GM19328 (cell line): ENCODE measurements at regions not wholly inside any gene's neighbourhood (a gene's known extent, or its start where the extent isn't known, plus 50 kb on each side); places are given as distances from the start of the nearest gene placed in this dataset.

Source experiments
- ATAC-seq: cut with Tn5 transposase; IDR thresholded peaks from one replicate; pipeline ENCODE4 v1.9.1; 2021; ENCODE audit warnings: mild to moderate bottlenecking, moderate library complexity; ENCODE audit not compliant: unreplicated experiment

DNA sequence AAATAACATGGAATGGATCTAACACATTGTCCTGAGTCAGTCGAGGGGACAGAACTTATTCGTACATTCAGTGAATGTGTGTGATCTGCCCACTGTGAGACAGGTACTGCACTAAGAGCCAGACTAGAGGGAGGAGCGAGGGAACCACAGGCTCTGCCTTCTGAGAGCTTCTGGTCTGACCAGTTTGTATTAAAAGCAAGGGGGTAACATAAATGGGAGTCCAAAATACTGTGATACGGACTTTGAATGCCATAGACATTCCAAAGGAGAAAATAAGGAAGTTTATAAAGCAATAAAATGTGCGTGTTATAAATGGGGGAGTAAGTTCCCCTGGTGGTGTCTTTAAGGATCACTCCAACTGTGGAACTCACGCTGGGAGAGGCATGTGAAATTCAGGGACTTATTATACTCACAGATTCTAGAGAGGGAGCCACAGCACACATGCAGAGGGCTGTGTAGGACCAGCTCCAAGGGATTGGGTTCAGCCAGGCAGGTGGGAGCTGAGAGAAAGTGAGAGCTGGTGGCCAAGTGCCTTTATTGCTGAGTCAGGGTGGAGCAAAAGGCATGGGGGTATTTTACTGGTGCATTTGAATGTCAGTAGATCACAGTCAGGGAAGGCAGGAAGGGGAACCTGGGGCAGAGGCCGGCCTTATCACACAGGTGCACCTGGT, 186.5 kb upstream of the WWC1 start:
- no peak for ATAC-seq

DNA sequence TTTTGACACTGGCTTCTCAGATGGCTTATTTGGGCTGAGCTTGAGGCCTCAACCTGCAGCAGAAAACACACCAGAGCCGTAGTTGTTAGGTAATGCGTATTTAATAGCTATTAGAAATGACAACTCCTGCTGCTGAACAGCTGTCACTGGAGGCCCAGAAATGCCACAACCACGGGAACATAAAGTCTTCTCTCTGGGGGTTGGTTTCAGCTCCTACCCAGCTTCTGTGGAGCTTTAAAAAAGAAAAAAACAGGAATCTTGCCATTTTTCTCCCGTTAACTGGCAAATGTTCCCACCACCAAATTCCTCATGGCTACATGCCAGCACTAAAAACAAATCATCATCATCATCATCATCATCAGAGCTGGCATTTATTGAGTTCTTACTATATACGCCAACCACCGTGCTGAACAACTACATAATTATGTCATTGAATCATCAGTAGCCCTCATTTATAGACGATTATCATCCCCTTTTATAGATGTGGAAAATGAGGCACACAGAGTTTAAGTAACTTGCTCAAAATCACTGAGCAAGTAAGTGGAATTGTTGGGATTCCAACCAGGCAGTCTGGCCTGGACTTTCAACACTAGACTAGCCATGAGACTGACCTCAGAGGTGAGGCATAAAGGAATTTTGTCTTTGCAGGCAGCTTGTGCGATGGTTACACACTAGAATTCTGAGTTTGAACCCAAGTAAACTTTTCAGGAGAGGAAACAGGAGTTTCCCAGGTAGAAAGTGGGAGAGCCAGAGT, 185.3 kb upstream of the WWC1 start:
- no peak for ATAC-seq

DNA sequence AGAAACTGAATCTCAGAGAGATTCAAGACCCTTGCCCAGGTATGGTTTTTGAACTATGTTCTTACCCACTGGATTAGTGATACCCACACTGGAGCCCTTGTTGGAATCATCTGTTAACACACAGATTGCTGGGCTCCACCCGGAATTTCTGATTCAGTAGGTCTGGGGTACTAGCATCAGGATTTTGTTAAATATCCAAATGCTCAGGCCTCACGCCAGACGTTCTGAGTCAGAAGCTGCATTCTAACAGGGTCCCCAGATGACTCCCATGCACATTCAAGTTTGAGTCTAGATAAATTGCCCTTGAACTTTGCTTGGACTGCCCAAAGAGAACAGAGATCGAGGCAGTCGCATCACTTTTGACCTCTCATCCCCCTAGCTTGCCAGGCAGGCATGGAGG, 182.0 kb upstream of the WWC1 start:
- ATAC-seq: no peak

DNA sequence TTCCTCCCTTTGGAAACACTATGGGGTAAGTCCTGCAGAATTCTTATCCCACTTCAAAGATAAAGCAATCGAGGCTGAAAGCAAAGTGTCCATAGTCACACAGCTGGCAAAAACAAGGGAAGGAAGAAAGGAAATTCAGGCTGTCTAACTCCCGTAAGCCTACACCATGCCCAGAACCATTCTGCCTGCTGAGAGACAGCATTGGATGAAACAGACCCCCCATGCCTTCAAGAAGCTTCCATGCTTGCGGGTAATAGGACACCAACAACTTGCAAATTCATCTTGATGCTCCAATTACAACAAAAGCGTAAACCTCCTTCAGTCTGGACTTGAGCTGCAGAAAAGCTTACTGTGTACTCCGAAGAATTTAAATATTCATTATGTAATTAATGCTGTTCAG, 181.1 kb upstream of the WWC1 start:
- no peak for ATAC-seq

DNA sequence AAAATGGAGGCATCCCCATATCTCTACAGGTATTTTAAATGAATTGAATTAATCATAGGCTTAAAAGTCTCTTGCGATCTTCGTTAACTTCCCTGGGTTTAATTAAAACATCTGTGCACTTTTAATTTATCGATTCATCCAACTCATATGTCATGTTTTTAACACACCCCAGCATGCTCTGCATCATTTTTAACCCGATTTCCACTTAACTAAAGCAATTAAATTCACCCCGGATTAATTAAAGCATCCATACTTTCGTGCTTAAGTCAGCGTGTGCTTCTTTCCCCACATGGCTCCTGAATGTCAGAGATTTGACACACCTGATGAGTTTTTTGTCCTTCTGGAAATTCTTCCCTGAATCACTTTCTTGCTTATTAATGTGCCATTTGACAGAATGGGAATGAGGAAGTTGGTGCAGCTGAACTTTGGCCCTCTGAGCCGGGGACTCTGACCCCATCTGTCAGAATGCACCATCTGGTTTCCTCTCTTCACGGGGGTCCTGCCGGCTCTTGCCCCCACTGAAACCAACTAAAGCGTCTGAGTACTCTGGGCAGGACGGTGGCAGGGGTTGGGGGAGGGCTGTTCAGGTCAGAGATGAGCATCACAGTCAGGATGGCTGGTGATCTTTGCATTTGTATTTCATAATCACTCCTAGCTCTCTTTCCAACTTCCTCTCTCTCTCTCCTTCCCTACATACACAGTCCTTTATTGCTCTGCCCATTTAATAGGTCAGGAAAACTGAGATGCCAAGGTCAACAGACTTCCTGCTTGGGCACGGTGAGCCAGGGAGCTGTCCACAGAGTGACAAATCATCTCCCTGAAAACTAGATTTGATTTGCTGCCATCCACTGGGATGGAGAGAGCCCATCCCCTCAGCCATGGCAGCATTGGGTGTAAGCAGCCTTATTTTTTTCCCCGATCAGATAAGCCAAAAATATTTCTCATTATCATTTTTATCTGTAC, 180.3 kb upstream of the WWC1 start:
- no peak for ATAC-seq

DNA sequence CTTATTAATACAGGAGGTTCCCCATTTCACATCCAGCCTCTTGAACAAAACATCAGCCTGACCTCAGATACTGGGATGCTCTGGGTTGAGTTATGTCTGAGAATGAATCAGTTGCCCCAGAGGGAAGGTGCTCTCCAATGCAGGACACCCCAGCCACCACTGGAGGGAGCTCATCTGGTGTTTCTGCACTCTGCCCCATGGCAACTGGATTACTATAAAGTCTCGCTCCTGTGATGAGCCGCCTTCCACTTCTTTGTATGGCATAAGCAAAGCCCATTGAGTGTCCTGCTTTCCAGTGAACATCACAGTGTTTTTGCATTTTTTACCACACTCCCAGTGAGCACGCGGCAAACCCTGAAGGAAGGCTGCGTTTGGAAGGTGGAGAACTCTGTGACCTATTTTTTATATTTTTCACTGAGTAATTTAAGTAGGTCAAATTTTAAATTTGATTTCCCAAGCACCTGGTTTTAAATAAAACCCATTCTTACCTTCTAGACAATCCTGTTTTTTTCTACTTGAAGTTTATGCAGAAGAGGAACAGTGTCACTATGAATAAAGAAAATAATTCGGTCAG, 176.9 kb upstream of the WWC1 start:
- ATAC-seq: peak; percentile 71

DNA sequence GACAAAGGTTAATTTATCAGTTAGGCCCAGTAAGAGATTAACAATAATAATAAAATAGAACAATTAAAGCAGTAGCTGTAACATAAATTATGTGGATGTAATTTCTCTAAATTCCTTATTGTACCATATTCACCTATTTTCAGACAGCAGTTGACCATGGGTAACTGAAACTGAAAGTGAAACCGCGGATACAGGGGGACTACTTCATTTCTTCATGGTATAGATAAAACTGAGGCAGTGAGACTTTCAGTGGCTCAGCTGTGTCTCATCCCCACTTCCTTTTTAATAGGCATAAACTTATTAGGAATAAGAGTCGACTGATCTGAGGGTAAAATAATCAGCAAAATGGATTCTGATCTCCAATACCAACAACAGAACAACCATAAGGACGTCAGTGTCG, 174.0 kb upstream of the WWC1 start:
- ATAC-seq: no peak

DNA sequence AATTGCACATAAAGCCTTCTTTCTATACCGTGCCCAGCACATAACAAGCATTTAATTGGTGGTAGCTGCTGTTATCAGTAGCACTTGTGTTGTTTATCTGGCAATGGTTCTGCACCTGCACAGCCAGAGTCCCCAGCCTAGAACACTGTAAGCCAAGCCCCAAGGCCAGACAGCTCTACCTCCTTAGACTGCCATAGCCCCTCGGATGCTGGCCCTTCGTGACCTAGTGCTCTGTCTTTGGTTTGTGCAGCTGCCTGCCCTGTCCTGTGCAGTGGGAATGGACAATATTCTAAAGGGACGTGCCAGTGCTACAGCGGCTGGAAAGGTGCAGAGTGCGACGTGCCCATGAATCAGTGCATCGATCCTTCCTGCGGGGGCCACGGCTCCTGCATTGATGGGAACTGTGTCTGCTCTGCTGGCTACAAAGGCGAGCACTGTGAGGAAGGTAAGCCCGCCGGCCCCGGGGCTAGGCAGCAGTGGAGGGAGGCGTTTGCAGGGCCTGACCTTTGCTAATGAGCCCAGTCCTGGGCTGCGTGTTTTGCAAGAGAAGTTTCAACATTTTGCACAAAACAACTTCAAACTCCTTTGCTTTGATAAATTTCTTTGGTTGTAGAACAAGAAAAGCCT, 173.3 kb upstream of the WWC1 start:
- ATAC-seq: no peak

DNA sequence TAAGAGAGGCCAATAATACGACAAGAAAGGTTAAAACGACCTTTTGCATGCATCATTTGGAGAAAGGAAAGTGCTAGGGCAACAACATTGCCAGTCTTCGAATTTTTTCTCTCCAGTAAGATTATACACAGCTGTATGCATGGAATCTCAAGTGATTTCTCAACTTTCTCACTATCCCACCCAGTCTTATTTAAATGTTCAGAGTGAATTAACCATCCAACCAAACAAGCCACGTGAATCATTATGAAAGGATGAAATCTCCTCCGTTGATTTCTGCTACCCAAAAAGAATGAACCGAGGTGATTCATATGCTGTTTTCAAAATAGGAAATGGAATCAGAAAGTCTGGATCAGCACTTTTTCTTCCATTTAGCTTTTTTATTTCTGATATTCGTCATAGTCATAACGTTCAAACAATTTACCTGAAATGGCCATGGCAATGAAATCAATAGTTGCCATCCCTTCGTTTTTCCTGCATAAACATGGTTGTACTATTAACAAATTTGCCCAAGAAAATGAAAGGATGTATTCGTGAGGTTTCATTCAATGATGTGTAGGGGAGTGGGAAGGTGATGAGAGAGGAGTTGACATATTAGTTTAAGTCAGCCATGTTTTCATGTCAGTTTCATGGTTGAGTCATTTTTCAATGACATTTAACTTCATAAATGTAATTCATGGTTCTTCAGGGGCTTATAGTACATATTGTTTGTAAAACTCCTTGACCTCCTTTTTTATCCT, 170.9 kb upstream of the WWC1 start:
- no peak for ATAC-seq

DNA sequence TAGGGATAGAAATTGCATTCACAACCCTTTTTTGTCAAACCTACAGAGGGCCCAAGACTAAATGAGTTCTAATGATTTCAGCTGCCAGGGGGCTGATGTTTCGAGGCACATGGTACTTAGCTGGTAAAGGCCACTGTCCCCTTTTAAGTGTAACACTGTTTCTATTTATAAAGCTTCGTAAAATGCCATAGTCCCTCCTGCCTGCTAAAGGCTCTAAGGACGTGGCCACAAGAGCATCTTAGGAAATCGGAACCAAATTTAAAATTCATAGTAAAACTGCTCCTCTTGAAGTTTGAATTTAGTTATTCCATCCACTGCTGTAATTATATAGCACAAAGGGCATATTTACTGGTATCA, 170.3 kb upstream of the WWC1 start:
- ATAC-seq: no peak

DNA sequence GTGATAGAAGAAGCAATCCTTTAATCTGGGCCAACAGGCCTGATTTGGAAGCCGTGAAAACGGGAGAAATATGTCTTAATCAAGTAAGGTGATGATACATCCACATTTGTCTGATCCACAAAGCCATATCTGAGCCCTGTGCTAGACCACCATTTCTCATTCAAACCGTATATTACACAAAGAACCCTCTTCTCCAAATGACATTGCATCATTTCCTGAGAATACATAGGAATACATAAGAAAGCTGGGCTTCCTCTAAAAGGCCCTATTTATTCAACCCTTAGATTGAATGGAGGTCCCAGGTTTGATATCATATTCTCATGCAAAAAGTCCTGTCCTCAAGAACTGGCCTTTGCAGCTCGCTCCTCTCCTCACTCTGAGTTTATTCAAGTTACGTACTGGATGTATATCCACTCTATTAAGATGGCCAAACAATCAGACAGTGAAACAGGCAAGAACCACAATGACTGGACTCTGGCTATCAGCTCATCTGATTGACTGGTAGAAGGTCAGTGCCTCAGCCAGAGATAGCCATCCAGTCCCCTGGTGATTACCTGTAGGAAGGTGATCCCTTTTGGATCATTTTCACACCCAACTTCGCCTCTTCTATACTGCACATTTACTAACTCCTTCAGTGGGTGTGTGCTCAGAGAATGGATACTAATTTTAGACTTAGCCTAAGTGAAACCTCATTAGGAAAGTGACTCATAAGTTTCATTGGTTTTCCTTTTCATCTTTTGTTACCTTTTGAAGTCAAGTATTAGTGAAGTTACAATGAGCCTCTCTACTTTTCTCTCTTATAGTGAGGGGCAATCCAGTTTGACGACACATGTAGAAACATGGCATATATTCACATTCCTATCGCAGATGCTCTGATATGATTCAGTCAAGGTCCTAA, 167.6 kb upstream of the WWC1 start:
- peak; percentile 85 for ATAC-seq

DNA sequence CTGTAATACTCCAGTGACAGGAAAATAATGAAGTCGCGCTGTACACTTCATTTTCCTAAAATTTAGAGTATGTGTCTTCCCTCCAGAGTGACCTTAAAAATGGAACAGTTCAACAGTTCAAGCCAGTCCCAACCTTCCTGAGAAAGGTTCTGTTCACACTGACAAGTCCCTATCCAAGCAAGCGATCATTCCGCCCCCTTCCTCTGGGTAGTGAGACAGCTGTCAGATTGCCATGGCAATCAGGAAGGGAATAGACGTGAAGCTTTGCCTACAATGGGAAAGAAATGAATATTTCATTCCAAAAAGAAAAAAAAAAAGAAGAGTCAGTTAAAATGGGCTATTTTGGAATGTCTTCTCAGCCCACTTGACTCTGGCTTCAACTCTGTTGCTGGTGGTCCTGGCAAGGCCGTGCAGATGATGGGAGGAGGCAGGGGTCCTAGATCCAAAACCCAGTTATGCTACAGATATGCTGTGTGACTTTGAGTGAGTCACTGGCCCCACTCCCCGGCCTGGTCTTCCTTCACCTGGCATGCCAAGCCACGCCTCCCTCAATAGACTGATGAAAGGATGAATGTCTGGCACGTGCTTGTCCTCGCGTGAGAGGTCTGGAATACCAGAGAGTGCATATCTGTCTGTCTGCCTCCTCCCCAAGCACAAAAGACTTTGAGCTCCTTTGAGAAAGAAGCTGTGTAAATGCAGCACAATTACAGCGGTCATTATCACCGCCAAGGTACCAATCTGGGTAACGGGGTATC, 165.8 kb upstream of the WWC1 start:
- no peak for ATAC-seq

DNA sequence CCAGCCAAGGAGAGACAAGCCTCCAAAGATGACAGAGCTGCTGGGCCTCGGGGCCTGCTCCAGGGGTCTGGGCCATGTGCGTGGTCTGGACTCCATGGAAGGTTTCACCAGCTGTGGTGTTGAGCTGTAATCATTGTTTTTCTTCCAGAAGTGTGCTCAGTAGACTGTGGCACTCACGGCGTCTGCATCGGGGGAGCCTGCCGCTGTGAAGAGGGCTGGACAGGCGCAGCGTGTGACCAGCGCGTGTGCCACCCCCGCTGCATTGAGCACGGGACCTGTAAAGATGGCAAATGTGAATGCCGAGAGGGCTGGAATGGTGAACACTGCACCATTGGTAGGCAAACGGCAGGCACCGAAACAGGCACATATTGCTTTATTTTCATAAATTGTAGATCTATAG, 164.8 kb upstream of the WWC1 start:
- ATAC-seq: no peak

DNA sequence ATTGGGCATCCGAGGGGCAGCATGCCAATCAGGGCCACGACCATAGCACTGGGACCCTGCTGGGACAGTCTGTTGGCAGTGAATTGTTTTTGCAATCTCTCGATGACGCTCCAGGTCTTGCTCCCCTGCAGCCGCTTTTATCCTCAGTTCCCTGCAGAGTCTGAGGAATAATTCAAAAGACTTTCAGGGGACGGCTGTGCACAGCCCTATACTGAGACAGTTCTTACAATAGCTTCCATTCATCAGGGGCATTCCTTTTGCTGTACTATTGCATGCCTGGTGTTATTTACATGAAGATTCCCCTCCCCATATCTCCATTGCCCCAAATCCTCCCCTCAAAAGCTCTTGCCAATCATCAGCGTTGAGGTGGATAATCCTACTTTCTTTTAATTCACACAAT, 163.3 kb upstream of the WWC1 start:
- ATAC-seq: no peak

DNA sequence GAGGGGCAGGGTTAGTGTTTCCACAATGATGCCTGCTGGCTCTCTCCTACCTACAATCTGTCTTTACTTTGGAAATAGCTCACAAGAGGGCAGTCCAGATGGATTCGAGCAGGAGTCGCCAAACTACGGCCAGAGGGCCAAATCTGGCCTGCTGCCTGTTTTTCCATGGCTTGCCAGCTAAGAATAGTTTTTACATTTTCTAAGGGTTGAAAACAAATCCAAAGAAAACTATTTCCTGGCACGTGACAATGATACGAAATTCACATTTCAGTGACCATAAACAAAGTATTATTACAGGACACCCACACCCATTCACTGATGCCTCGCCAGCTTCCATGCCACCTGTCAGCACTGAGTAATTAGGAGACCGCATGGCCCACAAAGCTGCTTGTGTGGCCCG, 162.9 kb upstream of the WWC1 start:
- no peak for ATAC-seq

DNA sequence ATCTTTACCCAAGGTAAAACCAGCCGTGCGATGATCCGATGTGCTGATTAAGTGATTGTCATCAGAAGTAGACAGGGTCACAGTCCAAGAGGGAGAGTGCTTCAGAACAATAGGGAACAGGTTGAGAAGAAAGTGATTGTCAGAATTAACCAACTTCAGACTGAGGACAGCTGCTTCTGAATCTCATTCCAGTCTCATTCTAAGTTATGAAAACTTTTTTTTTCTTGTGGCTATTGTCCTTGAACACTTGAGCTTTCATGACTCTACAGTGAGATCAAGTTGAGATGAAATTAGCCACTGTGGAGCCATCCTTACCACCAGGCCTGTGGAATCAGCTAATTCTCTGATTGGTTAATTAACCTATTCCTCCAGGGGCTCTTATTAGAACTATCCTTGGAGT, 159.9 kb upstream of the WWC1 start:
- no peak for ATAC-seq

DNA sequence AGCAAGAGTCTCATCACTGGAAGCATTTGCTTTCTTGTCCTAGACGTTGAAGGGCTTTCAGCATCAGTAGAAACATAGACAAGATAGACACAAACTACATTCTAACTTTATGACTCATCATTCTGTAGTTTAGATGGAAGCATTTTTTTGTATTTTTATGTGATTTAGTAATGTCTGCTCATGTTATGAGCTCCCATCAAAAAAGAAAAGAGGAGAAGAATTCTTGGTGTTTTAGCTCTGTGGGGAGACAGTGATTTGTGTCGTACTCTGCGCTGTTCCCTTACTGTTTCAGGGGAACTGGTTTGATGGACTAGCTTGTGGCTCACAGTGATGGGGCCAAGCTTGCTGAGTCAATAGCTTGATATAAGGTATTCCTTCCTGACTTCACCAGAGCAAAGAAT, 159.2 kb upstream of the WWC1 start:
- ATAC-seq: no peak

DNA sequence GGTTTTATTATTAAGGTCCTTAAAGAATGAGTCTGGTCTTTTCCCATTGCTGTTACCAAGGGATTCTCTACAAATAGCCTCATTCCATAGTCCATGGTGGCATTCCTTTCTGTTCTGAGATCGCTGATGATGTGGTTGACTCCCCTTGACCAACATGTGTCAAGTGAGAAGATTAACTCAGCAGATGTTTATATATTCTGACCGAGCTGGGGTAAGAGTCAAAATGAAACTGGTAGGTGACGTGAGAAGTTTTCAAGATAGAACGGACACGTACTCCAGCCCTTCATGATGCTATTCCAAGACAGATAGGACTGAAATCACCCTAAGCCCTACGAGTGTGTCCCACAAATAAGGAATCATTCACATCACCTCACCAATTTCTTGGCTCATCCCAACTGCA, 155.5 kb upstream of the WWC1 start:
- peak; percentile 97 for ATAC-seq

DNA sequence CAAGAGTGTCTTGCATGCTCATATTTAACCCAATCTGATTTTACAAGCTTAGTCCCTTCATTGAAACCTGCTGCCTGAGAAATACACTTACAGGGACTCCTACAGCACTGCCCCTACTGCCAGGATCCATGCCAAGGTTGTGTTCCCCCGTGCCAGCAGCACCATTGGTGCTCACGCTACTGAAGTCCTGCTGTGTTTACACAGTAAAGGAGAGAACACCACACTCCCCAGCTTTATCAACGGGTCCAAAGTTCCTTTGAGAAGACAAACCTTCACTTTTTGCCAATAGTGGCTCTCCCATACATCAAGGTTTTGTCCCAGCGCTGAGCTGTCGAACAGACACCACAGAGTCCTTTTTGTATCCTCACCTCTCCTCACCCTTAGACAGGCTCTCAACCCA, 155.1 kb upstream of the WWC1 start:
- ATAC-seq: peak; percentile 12
